Liver (tissue), 8 donors: ENCODE measurements at regions not wholly inside any gene's neighbourhood (a gene's known extent, or its start where the extent isn't known, plus 50 kb on each side); places are given as distances from the start of the nearest gene placed in this dataset.

Experiments used
- DNase-seq: peaks from one replicate; pipeline ENCODE4 v3.0.0-alpha.2; 2017; ENCODE audit warnings: low spot score
- H3K27ac ChIP-seq, 2 donors: one replicate each; pipeline ENCODE4 v1.7.0; 2013; ENCODE audit warnings: inconsistent platforms in 2 of 2, low read length in 2 of 2, control low read depth in 1 of 2, low read depth in 1 of 2, mild to moderate bottlenecking in 1 of 2
- H3K27me3 ChIP-seq, 4 donors: one replicate each; pipeline versions ENCODE4 v1.6.1 to v1.7.0; 2013; ENCODE audit warnings: low read length in 3 of 4, inconsistent platforms in 1 of 4, mild to moderate bottlenecking in 1 of 4, moderate library complexity in 1 of 4; ENCODE audit not compliant: control insufficient read depth in 4 of 4, insufficient read depth in 4 of 4
- H3K36me3 ChIP-seq, 4 donors: one replicate each; pipeline versions ENCODE4 v1.6.1 to v1.7.0; 2013; ENCODE audit warnings: low read length in 3 of 4, mild to moderate bottlenecking in 3 of 4, low read depth in 1 of 4, moderate library complexity in 1 of 4; ENCODE audit not compliant: control insufficient read depth in 4 of 4, insufficient read depth in 3 of 4
- H3K4me1 ChIP-seq, 4 donors: one replicate each; pipeline versions ENCODE4 v1.6.1 to v1.7.0; 2013; ENCODE audit warnings: low read length in 3 of 4, mild to moderate bottlenecking in 3 of 4, moderate library complexity in 1 of 4; ENCODE audit not compliant: control insufficient read depth in 4 of 4, insufficient read depth in 4 of 4
- H3K4me3 ChIP-seq, 3 donors: one replicate each; pipeline versions ENCODE4 v1.6.1 to v1.7.0; 2013; ENCODE audit warnings: low read length in 3 of 3, control low read depth in 1 of 3, low read depth in 1 of 3, mild to moderate bottlenecking in 1 of 3
- H3K9ac ChIP-seq, 2 donors: one replicate each; pipeline ENCODE4 v1.7.0; 2013; ENCODE audit warnings: low read length in 2 of 2, mild to moderate bottlenecking in 2 of 2, moderate library complexity in 2 of 2, control low read depth in 1 of 2, low read depth in 1 of 2
- H3K9me3 ChIP-seq, 4 donors: one replicate each; pipeline versions ENCODE4 v1.6.1 to v1.7.0; 2013; ENCODE audit warnings: low read length in 3 of 4; ENCODE audit not compliant: control insufficient read depth in 4 of 4
- EGR1 ChIP-seq, 2 donors: IDR thresholded peaks; 2 replicates each; pipeline ENCODE4 v1.6.1; 2016 to 2018; ENCODE audit warnings: antibody characterized with exemption in 2 of 2, low read depth in 2 of 2
- FOXA1 ChIP-seq: IDR thresholded peaks from 2 replicates; pipeline ENCODE4 v1.6.1; 2016; ENCODE audit warnings: antibody characterized with exemption
- FOXA2 ChIP-seq: IDR thresholded peaks from 2 replicates; pipeline ENCODE4 v1.6.1; 2016; ENCODE audit warnings: antibody characterized with exemption
- GABPA ChIP-seq, 2 donors: IDR thresholded peaks in 1 of 2; conservative IDR thresholded peaks in 1 of 2; 2 replicates each; pipeline ENCODE4 v1.6.1; 2016; ENCODE audit warnings: antibody characterized with exemption in 2 of 2, mild to moderate bottlenecking in 1 of 2, moderate library complexity in 1 of 2
- HNF4A ChIP-seq, 2 donors: conservative IDR thresholded peaks; 2 replicates each; pipeline ENCODE4 v1.6.1; 2016; ENCODE audit warnings: antibody characterized with exemption in 2 of 2, mild to moderate bottlenecking in 2 of 2
- JUND ChIP-seq, 2 donors: IDR thresholded peaks; 2 replicates each; pipeline ENCODE4 v1.6.1; 2016; ENCODE audit warnings: antibody characterized with exemption in 2 of 2
- NR2F2 ChIP-seq: IDR thresholded peaks from 2 replicates; pipeline ENCODE4 v1.6.1; 2016; ENCODE audit warnings: antibody characterized with exemption
- RAD21 ChIP-seq, 2 donors: IDR thresholded peaks; 2 replicates each; pipeline ENCODE4 v1.6.1; 2016; ENCODE audit warnings: antibody characterized with exemption in 2 of 2, mild to moderate bottlenecking in 2 of 2
- RXRA ChIP-seq, 2 donors: IDR thresholded peaks; 2 replicates each; pipeline ENCODE4 v1.6.1; 2017 to 2018; ENCODE audit warnings: antibody characterized with exemption in 2 of 2, mild to moderate bottlenecking in 1 of 2
- TAF1 ChIP-seq: conservative IDR thresholded peaks from 2 replicates; pipeline ENCODE4 v1.6.1; 2016; ENCODE audit warnings: antibody characterized with exemption, mild to moderate bottlenecking
- YY1 ChIP-seq: IDR thresholded peaks from 2 replicates; pipeline ENCODE4 v1.6.1; 2016; ENCODE audit warnings: antibody characterized with exemption, mild to moderate bottlenecking
- WGBS: extraction: QIAGEN DNeasy Blood & Tissue Kit; methylation state at CpG from one replicate; pipeline ENCODE4 v1.1.7; 2013; 5-methylcytosine and 5-hydroxymethylcytosine counted together
- TF ChIP-seq, protein P1 (sequence below): fragments of 150-350 bp; IDR thresholded peaks from 2 replicates; pipeline ENCODE4 v1.5.1; 2017; ENCODE audit warnings: improper control_type of control experiment, low read depth, low read length; ENCODE audit not compliant: missing input control
- TF ChIP-seq, protein P2 (sequence below): IDR thresholded peaks from 2 replicates; pipeline ENCODE4 v1.6.1; 2016; ENCODE audit warnings: antibody characterized with exemption
- TF ChIP-seq, protein P3 (sequence below): IDR thresholded peaks from 2 replicates; pipeline ENCODE4 v1.6.1; 2016; ENCODE audit warnings: antibody characterized with exemption, mild to moderate bottlenecking
- TF ChIP-seq, protein P4 (sequence below): IDR thresholded peaks from 2 replicates; pipeline ENCODE4 v1.6.1; 2016; ENCODE audit warnings: antibody characterized with exemption
- TF ChIP-seq, protein P5 (sequence below): IDR thresholded peaks from 2 replicates; pipeline ENCODE4 v1.6.1; 2016; ENCODE audit warnings: antibody characterized with exemption
- donor health status: healthy.
- donor health status: healthy.
- donor health status: healthy.
- donor health status: healthy.
- donor health status: healthy.

DNA sequence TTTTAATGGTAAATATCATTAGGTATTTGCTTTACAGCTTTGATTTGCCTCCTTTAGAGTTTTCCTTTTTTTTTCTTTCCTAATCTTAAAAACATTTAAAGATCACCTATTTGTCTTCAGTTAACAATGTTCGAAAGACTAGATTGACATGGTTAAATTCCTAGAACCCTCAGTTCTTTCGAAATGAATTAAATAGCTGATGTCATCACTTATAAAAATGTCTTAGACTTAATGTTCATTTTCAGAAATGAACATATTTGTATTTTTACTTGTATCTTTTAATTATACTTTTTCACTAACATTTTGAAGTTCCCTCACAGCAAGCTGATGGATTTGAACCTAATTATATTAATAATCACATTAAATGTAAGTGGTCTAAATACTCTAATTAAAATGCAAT, 205.3 kb upstream of the IRX4 start:
- Histone ChIP-seq H3K36me3 (no peaks in the 10 kb centered on the region), H3K9me3 (no peaks in the 10 kb centered on the region), H3K27me3 (peaks cover 0 to 2% (median 1%) of the 10 kb centered on the region in 4 donors), H3K4me1 (no peaks in the 10 kb centered on the region), H3K9ac (no peak overlapping the region), H3K27ac (no peak overlapping the region), H3K4me3 (no peak overlapping the region)
- TF ChIP-seq, protein P1, sequence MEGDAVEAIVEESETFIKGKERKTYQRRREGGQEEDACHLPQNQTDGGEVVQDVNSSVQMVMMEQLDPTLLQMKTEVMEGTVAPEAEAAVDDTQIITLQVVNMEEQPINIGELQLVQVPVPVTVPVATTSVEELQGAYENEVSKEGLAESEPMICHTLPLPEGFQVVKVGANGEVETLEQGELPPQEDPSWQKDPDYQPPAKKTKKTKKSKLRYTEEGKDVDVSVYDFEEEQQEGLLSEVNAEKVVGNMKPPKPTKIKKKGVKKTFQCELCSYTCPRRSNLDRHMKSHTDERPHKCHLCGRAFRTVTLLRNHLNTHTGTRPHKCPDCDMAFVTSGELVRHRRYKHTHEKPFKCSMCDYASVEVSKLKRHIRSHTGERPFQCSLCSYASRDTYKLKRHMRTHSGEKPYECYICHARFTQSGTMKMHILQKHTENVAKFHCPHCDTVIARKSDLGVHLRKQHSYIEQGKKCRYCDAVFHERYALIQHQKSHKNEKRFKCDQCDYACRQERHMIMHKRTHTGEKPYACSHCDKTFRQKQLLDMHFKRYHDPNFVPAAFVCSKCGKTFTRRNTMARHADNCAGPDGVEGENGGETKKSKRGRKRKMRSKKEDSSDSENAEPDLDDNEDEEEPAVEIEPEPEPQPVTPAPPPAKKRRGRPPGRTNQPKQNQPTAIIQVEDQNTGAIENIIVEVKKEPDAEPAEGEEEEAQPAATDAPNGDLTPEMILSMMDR = no peak
- TF ChIP-seq FOXA2 (no peak), JUND (IDR thresholded peaks at IDR 0.05) (no peak)
- TF ChIP-seq, protein P2, sequence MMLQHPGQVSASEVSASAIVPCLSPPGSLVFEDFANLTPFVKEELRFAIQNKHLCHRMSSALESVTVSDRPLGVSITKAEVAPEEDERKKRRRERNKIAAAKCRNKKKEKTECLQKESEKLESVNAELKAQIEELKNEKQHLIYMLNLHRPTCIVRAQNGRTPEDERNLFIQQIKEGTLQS = no peak
- TF ChIP-seq, protein P3, sequence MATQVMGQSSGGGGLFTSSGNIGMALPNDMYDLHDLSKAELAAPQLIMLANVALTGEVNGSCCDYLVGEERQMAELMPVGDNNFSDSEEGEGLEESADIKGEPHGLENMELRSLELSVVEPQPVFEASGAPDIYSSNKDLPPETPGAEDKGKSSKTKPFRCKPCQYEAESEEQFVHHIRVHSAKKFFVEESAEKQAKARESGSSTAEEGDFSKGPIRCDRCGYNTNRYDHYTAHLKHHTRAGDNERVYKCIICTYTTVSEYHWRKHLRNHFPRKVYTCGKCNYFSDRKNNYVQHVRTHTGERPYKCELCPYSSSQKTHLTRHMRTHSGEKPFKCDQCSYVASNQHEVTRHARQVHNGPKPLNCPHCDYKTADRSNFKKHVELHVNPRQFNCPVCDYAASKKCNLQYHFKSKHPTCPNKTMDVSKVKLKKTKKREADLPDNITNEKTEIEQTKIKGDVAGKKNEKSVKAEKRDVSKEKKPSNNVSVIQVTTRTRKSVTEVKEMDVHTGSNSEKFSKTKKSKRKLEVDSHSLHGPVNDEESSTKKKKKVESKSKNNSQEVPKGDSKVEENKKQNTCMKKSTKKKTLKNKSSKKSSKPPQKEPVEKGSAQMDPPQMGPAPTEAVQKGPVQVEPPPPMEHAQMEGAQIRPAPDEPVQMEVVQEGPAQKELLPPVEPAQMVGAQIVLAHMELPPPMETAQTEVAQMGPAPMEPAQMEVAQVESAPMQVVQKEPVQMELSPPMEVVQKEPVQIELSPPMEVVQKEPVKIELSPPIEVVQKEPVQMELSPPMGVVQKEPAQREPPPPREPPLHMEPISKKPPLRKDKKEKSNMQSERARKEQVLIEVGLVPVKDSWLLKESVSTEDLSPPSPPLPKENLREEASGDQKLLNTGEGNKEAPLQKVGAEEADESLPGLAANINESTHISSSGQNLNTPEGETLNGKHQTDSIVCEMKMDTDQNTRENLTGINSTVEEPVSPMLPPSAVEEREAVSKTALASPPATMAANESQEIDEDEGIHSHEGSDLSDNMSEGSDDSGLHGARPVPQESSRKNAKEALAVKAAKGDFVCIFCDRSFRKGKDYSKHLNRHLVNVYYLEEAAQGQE = no peak
- 59% methylated on average over 2 of the region's 2 CpGs for WGBS
- DNase-seq = no peak

DNA sequence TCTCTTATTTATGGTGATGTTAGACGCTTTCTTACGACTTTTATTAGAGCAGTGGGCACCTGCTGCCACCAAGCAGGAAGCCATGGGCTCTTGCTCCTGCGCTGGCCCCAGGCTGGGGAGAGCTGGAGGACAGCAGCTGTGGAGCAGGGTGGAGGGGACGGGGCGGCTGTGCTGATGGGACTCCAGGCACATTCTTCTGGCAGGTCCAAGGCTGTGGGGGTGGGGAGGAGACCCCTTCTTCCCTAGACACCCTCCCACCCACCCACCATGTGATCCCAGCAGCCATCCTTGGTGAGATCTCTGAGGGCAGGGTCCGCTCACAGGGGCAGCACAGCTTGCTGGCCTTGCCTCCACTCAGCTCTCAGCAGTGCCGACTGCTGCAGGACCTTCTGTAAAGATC, 192.6 kb upstream of the IRX4 start:
- no peaks in the 10 kb centered on the region for H3K27me3 ChIP-seq
- no peak overlapping the region for H3K9ac ChIP-seq
- no peaks in the 10 kb centered on the region for H3K9me3 ChIP-seq
- 87% methylated on average over 7 of the region's 7 CpGs for WGBS
- TF ChIP-seq YY1 (no peak), HNF4A (conservative IDR thresholded peaks at IDR 0.05) (no peak), FOXA2 (no peak), RAD21 (IDR thresholded peaks at IDR 0.05) (no peak), TAF1 (no peak), EGR1 (IDR thresholded peaks at IDR 0.05; ENCODE audit: low read depth in 2 of 2) (no peak), NR2F2 (no peak), GABPA (IDR thresholded peaks at IDR 0.05 in 1 of 2, conservative IDR thresholded peaks at IDR 0.05 in 1 of 2) (no peak), JUND (IDR thresholded peaks at IDR 0.05) (no peak), FOXA1 (no peak), RXRA (IDR thresholded peaks at IDR 0.05) (no peak)
- TF ChIP-seq, protein P4, sequence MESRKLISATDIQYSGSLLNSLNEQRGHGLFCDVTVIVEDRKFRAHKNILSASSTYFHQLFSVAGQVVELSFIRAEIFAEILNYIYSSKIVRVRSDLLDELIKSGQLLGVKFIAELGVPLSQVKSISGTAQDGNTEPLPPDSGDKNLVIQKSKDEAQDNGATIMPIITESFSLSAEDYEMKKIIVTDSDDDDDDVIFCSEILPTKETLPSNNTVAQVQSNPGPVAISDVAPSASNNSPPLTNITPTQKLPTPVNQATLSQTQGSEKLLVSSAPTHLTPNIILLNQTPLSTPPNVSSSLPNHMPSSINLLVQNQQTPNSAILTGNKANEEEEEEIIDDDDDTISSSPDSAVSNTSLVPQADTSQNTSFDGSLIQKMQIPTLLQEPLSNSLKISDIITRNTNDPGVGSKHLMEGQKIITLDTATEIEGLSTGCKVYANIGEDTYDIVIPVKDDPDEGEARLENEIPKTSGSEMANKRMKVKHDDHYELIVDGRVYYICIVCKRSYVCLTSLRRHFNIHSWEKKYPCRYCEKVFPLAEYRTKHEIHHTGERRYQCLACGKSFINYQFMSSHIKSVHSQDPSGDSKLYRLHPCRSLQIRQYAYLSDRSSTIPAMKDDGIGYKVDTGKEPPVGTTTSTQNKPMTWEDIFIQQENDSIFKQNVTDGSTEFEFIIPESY = no peak
- TF ChIP-seq, protein P5, sequence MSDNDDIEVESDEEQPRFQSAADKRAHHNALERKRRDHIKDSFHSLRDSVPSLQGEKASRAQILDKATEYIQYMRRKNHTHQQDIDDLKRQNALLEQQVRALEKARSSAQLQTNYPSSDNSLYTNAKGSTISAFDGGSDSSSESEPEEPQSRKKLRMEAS = no peak
- TF ChIP-seq, protein P3 = no peak
- no peak overlapping the region for H3K27ac ChIP-seq
- H3K36me3 ChIP-seq = no peaks in the 10 kb centered on the region
- no peaks in the 10 kb centered on the region for H3K4me1 ChIP-seq
- H3K4me3 ChIP-seq = no peak overlapping the region
- no peak for DNase-seq
